GM10266 (cell line): ENCODE measurements at regions not wholly inside any gene's neighbourhood (a gene's known extent, or its start where the extent isn't known, plus 50 kb on each side); places are given as distances from the start of the nearest gene placed in this dataset.

ENCODE experiments used
- DNase-seq: peaks from one replicate; pipeline ENCODE4 v3.0.0; 2012; ENCODE audit errors: extremely low spot score
- CTCF ChIP-seq: IDR thresholded peaks from 2 replicates; pipeline ENCODE4 v1.5.1; 2012; ENCODE audit warnings: mild to moderate bottlenecking, low read depth; ENCODE audit not compliant: control insufficient read depth, insufficient read depth; ENCODE audit errors: missing control alignments

DNA sequence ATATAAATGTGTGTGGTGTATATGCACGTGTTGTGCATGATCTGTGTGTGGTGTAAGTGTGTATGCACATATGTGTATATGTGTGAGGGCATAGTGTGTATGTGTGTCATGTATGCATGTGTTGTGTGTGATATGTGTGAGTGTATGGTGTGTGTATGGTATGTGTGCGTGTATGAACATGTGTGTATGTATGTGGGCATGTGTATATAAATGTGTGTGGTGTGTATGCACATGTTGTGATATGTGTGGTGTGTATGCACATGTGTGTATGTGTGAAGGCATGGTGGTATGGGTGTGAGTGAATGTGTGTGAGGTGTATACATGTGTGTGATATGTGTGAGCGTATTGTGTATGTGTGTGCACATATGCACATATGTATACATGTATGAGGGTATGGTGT lies 198.7 kb downstream of the RBFOX3 start:
- no peak for DNase-seq
- no peak for TF ChIP-seq CTCF

DNA sequence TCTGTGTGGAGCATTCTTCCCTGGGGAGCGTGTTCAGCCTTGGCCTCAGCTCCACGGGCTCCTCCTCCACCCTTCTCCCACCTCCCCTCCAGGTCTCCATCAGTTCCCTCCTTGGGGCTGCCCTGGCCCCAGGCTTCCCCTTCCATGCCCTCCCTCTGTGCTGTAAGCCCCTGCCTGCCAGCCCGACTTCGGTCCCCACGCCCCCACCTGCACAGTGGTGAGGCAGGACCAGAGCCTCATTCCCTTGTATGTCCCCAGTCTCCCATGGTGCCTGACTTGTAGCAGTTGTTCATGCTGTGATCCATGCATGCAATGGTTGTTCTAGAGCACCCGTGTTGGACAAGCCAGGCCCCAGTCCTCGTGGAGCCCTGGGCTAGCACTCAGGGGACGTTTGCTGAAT lies 199.4 kb downstream of the RBFOX3 start:
- TF ChIP-seq CTCF: no peak
- no peak for DNase-seq

DNA sequence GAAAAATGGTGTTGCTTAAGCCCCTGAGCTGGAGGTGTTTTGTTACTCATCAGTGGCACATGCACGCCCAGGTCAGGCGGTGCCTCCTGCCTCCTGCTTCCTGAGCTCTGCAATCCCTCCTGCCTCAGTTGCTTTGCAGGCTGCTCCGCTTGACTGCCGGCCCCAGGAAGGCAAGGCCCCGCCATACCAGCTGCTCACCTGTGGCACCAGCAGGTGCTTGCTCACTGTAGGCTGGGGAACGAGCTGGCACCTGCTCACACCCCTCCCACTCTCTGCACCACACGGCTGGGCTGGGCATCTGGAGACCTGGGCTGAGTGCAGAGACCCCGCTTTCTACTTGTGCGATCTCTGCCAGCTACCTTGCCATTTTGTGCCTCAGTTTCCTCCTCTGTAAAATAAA lies 200.2 kb downstream of the RBFOX3 start:
- TF ChIP-seq CTCF: no peak
- no peak for DNase-seq

- TF ChIP-seq CTCF: no peak
- no peak for DNase-seq
These were observed 202.6 kb downstream of the RBFOX3 start for GRCh38 chr17:79408251-79408650.

DNA sequence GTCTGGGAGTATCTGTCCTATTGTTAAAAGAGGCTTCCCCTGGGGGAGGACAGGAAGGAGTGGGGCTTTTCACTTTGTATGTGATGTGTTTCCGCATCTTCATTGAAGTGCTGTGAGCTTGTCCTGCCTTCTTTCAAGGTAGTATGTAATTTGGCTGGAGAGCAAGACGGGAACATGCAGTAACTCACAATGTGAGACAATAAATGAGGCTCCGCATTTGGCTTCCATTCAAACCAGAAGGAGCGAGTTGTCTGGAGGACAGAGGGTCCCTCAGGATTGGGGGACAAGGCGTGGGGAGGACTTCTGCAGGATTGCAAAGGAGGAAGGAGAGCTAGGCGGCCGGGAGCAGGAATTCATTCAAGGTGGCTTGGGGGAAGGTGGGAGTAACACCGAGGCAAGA lies 203.5 kb downstream of the RBFOX3 start:
- no peak for TF ChIP-seq CTCF
- DNase-seq: no peak

DNA sequence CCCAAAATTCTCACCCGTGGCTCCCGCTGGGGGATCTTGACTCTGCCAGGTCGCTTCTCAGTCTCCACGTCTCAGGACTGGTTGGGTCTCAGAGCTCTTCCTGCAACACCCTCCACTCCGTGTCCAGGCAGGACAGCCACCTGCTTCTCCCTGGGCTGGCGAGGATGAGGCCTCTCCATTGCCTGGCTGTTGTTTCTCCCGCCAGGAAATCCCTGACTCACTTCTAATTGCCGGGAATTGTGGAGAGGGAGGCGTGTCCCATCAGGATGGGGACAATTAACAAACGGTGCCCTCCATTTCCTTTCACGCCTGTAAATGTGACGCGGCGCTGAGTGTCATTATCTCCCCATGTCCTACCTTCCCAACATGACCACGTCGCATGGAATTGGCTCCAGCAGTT lies 204.5 kb downstream of the RBFOX3 start:
- no peak for TF ChIP-seq CTCF
- no peak for DNase-seq

- DNase-seq: no peak
- no peak for TF ChIP-seq CTCF
These were observed 205.0 kb downstream of the RBFOX3 start for GRCh38 chr17:79405823-79406222.
